Sigmoid colon (tissue), 6 donors: ENCODE measurements at regions not wholly inside any gene's neighbourhood (a gene's known extent, or its start where the extent isn't known, plus 50 kb on each side); places are given as distances from the start of the nearest gene placed in this dataset.
"Not testable (repeated sequence)": the region's sequence is repeated elsewhere in the genome, so short reads cannot be mapped to it uniquely, and the experiment has no call there.

Experiments
- DNase-seq: peaks from one replicate; pipeline ENCODE4 v3.0.0-alpha.2; 2019
- H3K27ac ChIP-seq, 4 donors: fragments of 200-600 bp; sonication (generic); one replicate each; pipeline ENCODE4 v1.5.1; 2016 to 2019; ENCODE audit warnings: mild to moderate bottlenecking in 1 of 4
- H3K27me3 ChIP-seq, 3 donors: fragments of 200-600 bp; sonication (generic); one replicate each; pipeline ENCODE4 v1.5.1; 2019; ENCODE audit warnings: mild to moderate bottlenecking in 1 of 3
- H3K36me3 ChIP-seq, 4 donors: fragments of 200-600 bp; sonication (generic); one replicate each; pipeline ENCODE4 v1.5.1; 2016 to 2019
- H3K4me1 ChIP-seq, 4 donors: fragments of 200-600 bp; sonication (generic); one replicate each; pipeline ENCODE4 v1.5.1; 2017 to 2019
- H3K4me3 ChIP-seq, 4 donors: fragments of 200-600 bp; sonication (generic); one replicate each; pipeline ENCODE4 v1.5.1; 2017 to 2019; ENCODE audit warnings: mild to moderate bottlenecking in 2 of 4, moderate library complexity in 1 of 4
- H3K9me3 ChIP-seq, 4 donors: fragments of 200-600 bp in 3 of 4; sonication (generic) in 3 of 4; one replicate each; pipeline versions ENCODE4 v1.5.1 to v1.6.1; 2013 to 2019
- CTCF ChIP-seq, 4 experiments: fragments of 450-650 bp in 3 of 4; fragments of 200-600 bp in 1 of 4; IDR thresholded peaks; one replicate each; pipeline ENCODE4 v1.5.1; 2016 to 2019; ENCODE audit warnings: antibody characterized with exemption in 4 of 4, mild to moderate bottlenecking in 3 of 4, moderate library complexity in 2 of 4
- EP300 ChIP-seq, 4 donors: sonication (generic); formaldehyde crosslinking; IDR thresholded peaks; one replicate each; pipeline ENCODE4 v1.6.1; 2017; ENCODE audit warnings: antibody characterized with exemption in 4 of 4
- POLR2A ChIP-seq, 2 donors: fragments of 450-650 bp; IDR thresholded peaks; one replicate each; pipeline ENCODE4 v1.6.1; 2016; ENCODE audit warnings: antibody characterized with exemption in 2 of 2, mild to moderate bottlenecking in 2 of 2, moderate library complexity in 2 of 2
- POLR2AphosphoS5 ChIP-seq, 4 donors: sonication (generic); formaldehyde crosslinking; IDR thresholded peaks; one replicate each; pipeline ENCODE4 v1.6.1; 2017; ENCODE audit warnings: antibody characterized with exemption in 4 of 4
- WGBS, 2 donors: extraction: QIAGEN DNeasy Blood & Tissue Kit; methylation state at CpG; one replicate each; pipeline ENCODE4 v1.1.7; 2013; 5-methylcytosine and 5-hydroxymethylcytosine counted together
- intact Hi-C: fragments of 100-400 bp; cut with DNase I; formaldehyde crosslinking; loops from one replicate; pipeline ENCODE4 v1.15.1; 2023
- donor health status: healthy with polysubstance abuse.
- donor health status: healthy.

GRCh38 chr13:73162912-73163911 is 104.4 kb downstream of the KLF5 start:
- Histone ChIP-seq H3K36me3 (no peaks in the 10 kb centered on the region), H3K27ac (no peak overlapping the region), H3K27me3 (no peaks in the 10 kb centered on the region), H3K4me3 (no peak overlapping the region), H3K4me1 (no peaks in the 10 kb centered on the region), H3K9me3 (no peaks in the 10 kb centered on the region)
- TF ChIP-seq EP300 (IDR thresholded peaks at IDR 0.05) (no peak), POLR2AphosphoS5 (IDR thresholded peaks at IDR 0.05) (no peak), CTCF (IDR thresholded peaks at IDR 0.05) (no peak), POLR2A (IDR thresholded peaks at IDR 0.05) (no peak)
- intact Hi-C loops = no loop called here
- 38 to 70% methylated on average over 2 of the region's 2 CpGs for WGBS, 2 donors
- DNase-seq = no peak

- not testable (repeated sequence) for DNase-seq, H3K9me3 ChIP-seq
- 92 to 96% methylated on average over 5 of the region's 5 CpGs for WGBS, 2 donors
Measured at GRCh38 chr13:73160371-73161031, 101.7 kb downstream of the KLF5 start.

GRCh38 chr13:73158851-73159250 is 100.0 kb downstream of the KLF5 start:
- Histone ChIP-seq H3K27me3 (no peaks in the 10 kb centered on the region), H3K36me3 (no peaks in the 10 kb centered on the region), H3K4me3 (no peak overlapping the region), H3K4me1 (no peaks in the 10 kb centered on the region), H3K9me3 (no peaks in the 10 kb centered on the region), H3K27ac (no peak overlapping the region)
- TF ChIP-seq POLR2AphosphoS5 (IDR thresholded peaks at IDR 0.05) (no peak), CTCF (IDR thresholded peaks at IDR 0.05) (no peak), EP300 (IDR thresholded peaks at IDR 0.05) (no peak), POLR2A (IDR thresholded peaks at IDR 0.05) (no peak)
- DNase-seq = no peak
- intact Hi-C loops = no loop called here

More at GRCh38 chr13:73160371-73161031, 101.7 kb downstream of the KLF5 start:
- H3K27ac ChIP-seq, H3K36me3 ChIP-seq, H3K4me3 ChIP-seq, H3K4me1 ChIP-seq, intact Hi-C loops, H3K27me3 ChIP-seq: not testable (repeated sequence)

DNA sequence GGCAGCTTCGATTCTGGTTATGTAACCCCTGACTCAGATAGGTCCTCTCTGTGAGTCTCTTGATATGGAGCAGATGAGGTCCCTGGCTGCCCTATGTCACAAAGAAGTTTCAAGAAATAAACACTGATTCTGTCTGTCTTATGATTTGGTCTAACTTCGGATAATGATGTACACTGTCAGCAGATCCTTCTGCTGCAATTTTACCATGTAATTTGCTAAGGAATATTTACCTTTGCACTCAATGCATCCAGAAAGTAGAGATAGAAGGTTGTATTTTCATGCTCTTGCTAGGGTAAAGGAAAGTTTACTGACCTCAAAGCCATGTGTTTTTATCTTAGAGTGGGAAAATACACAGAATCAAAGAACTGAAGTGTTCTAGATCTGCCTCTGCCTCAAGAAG is 98.2 kb downstream of the KLF5 start:
- no peaks in the 10 kb centered on the region for H3K4me1 ChIP-seq
- 73 to 82% methylated on average over 2 of the region's 2 CpGs for WGBS, 2 donors
- H3K27me3 ChIP-seq = no peaks in the 10 kb centered on the region
- no peaks in the 10 kb centered on the region for H3K9me3 ChIP-seq
- H3K4me3 ChIP-seq = no peak overlapping the region
- DNase-seq = no peak
- intact Hi-C loops = no loop called here
- H3K36me3 ChIP-seq = no peaks in the 10 kb centered on the region
- H3K27ac ChIP-seq = no peak overlapping the region
- TF ChIP-seq CTCF (IDR thresholded peaks at IDR 0.05) (no peak), EP300 (IDR thresholded peaks at IDR 0.05) (no peak), POLR2A (IDR thresholded peaks at IDR 0.05) (no peak), POLR2AphosphoS5 (IDR thresholded peaks at IDR 0.05) (no peak)

DNA sequence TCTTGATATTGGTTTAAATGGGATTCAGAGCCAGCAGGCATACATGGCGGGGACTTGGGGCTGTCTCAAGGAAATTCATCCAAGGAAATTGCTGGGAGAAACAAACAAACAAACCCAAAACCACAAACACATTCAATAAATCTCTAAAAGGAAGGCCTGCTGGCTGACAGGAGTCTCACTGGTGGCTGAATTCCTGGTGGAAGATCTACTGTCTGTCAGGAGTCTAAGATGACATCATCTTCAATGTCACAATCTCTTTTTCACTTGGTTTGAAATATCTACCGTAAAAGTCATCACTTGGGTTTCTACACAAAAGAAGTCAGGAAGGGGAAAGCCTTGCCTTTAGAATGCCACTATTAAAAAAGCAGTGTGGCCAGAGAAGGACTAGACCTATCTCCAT is 87.9 kb downstream of the KLF5 start:
- DNase-seq = no peak
- intact Hi-C loops = no loop called here
- Histone ChIP-seq H3K4me3 (no peak overlapping the region), H3K27ac (no peak overlapping the region), H3K36me3 (no peaks in the 10 kb centered on the region), H3K9me3 (no peaks in the 10 kb centered on the region), H3K27me3 (no peaks in the 10 kb centered on the region), H3K4me1 (peaks cover 0 to 5% (median under 1%) of the 10 kb centered on the region in 4 donors)
- TF ChIP-seq EP300 (IDR thresholded peaks at IDR 0.05) = no peak
- TF ChIP-seq POLR2A (IDR thresholded peaks at IDR 0.05) = no peak
- TF ChIP-seq CTCF (IDR thresholded peaks at IDR 0.05) = no peak
- 91 to 94% methylated on average over 2 of the region's 2 CpGs for WGBS, 2 donors
